Cerebellar nuclear complex (tissue), 1 donor: ENCODE measurements at regions not wholly inside any gene's neighbourhood (a gene's known extent, or its start where the extent isn't known, plus 50 kb on each side); places are given as distances from the start of the nearest gene placed in this dataset.

ENCODE experiments used
- DNase-seq, 2 experiments: peaks; one replicate each; lab custom pipeline; 2025; lab: John Stamatoyannopoulos, UW

GRCh38 chr2:122391726-122392125 lies 636.3 kb downstream of the TSN start:
- DNase-seq: no peak

DNA sequence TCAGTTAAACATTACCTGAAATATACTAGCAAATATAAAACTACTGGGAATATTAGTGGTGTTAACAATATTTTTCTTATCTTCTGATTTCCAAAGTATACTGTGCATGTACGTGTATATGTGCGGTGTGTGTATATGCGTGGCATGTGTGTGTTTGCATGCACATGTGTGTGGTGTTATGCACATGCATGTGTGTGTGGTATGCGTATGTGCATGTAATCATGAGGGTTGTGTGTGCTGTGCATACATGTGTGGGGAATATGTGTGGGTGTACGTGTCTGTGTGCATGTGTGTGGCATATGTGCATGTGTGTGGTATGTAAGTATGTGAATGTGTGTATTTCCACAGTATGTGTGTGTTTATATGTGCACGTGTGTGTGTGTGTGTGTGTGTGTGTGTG lies 640.2 kb downstream of the TSN start:
- DNase-seq: no peak

DNA sequence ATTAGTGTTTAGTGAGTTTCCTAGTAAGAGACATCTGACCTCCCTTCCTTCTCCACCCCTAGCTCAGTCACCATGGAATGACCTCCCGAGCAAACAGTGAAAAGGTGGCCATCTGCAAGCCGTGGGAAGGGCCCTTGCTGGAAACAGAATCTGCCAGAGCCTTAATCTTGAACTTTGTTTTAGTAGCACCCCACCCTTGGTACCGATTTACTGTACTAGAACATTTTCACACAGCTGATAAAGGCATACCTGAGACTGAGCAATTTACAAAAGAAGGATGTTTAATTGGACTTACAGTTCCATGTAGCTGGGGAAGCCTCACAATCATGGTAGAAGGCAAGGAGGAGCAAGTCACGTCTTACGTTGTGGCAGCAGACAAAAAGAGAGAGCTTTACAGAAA lies 655.8 kb downstream of the TSN start:
- no peak for DNase-seq

- no peak for DNase-seq
Observed at GRCh38 chr2:122412360-122412759, 656.9 kb downstream of the TSN start.

DNA sequence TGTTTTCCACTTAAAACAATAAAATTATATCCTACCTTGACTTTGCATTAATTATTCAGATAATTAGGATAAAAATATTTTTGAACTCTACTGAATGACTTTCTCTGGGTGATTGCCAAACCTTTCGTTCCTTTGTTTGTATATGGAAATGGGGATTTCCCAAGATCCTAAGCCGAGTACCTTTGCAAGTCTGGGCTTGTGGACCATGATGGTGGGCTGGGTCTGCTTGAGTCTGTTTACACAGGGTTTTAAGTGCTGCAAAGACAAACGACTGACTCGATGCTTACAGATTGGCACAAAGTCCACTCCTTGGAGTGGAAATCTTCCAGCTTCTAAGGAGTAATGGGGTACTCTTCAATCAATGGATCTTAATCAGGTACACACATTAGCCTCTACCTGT lies 659.5 kb downstream of the TSN start:
- DNase-seq: no peak

DNA sequence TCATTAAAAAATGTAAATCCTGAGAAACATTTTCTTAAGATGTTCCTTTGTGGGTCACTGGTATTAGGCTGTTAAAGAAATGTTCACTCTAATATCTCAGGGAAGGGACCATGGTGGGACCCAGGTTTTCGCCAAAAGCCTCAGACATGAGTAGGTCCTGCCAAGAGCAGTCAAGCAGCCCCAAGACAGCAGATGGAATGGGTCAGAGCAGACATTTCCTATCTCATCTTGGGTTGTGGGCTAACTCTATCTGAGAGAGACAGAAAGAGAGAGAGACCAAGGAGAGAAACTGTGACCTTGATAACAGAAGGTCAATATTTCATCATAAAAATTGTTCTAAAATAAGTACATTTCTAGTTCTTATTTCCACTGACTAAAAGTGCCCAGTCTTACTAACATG lies 661.7 kb downstream of the TSN start:
- DNase-seq: no peak

DNA sequence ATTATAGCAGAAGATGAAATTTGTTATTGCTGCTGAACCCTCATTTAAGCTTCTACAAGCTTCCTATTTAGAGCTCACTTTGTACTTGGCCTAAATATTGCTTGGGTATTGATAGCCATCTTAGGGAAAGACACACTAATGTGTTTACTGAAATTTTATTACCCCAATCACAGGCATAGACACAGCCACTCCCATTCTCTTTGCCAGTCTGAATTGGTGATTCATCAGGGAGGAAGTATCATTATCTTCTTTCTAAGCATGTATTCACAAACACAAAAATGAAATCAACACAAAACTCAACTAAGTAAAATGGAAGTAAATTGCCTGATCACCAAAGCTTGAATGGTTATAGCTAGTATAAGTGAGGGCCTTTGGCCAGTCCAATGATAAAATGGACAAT lies 666.3 kb downstream of the TSN start:
- no peak for DNase-seq

- no peak for DNase-seq
Observed at GRCh38 chr2:122422384-122422991, 667.0 kb downstream of the TSN start.

DNA sequence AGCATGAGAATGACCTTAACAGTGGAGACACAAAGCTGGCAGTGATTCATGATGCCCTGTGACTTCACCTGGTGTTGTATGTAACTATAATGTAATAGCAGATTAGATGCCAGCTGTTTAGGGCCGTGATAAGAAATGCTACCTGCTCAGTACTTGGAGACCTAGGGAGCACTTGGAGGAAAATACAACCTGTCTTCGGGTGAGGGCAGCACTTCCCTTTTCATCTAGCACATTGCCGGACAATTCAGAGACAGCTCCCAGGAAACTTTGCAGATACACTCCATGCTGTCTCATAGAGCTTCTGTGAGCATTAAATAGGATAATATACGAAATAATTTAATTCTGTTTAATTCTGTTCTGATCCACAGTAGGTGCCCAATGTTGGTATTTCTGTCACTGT lies 668.5 kb downstream of the TSN start:
- DNase-seq: no peak

GRCh38 chr2:122433123-122433754 lies 677.8 kb downstream of the TSN start:
- DNase-seq: no peak

GRCh38 chr2:122445003-122445402 lies 689.6 kb downstream of the TSN start:
- DNase-seq: no peak

DNA sequence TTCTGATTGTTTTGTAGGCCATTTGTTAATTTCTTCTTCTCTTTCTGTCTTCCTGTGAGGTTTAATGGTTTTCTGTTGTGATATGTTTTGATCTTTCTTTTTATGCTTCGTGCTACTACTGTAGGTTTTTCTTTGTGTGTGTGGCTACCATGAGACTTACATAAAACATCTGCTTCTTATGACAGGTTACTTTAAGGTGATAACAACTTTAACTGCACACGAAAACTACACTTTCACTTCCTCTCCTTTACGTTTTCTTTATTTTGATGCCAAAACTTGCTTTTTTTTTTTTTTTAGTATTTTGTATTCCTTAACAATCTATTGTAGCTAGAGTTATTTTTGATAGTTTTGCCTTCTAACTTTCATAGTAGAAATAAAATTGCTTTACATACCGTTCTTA lies 691.3 kb downstream of the TSN start:
- no peak for DNase-seq

DNA sequence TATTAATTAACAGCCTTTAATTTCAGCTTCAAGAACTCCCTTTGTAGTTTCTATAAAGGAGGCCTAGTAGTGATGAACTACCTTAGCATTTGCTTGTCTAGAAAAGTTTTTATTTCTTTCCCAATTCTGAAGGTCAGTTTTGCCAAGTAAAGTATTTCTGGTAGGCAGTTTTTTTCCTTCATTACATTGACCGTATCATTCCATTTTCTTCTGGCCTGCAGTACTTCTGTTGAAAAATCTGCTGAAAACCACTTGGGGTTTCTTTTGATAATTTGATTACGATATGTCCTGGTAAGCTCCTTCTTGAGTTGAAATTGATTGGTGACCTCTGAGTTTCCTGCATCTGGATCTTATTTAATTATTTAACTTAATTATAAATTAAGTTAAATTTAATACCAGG lies 691.8 kb downstream of the TSN start:
- no peak for DNase-seq

DNA sequence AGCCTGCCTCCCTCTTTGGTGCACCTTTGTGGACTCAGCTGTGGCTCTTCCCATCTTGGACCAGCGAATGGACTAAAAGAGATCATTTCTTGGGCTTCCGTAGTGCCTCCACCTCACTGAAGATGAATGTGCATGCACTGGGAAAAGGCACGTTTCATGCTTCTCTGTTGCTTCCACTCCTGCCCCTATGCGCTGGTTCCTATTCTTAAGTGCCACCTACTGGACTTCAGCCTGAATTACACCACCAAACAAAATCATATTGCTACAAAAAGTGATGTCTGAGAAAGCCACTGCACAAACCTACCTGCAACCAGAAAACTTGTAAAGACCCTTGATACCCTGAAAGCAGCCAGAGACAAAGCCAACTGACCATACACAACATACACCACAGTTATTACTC lies 695.6 kb downstream of the TSN start:
- DNase-seq: no peak

- DNase-seq: no peak
Observed at GRCh38 chr2:122451697-122452096, 696.2 kb downstream of the TSN start.

DNA sequence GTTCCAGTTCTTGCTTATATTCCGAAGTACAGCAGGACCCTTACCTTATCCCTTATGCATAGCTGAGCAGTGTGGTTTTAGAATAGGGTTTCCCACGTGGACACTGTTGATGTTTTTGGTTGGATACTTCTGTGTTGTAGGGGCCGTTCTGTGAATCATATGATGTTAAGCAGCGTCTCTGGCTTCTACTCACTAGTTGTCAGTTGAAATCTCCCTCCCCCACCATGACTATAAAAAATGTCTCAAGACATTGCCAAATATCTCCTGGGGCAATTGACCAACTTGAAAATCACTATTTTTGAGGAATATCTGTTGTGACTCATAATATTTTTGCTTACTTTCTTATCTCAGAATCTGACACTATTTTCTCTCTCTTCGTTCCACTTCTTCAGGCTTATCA lies 713.7 kb downstream of the TSN start:
- no peak for DNase-seq

DNA sequence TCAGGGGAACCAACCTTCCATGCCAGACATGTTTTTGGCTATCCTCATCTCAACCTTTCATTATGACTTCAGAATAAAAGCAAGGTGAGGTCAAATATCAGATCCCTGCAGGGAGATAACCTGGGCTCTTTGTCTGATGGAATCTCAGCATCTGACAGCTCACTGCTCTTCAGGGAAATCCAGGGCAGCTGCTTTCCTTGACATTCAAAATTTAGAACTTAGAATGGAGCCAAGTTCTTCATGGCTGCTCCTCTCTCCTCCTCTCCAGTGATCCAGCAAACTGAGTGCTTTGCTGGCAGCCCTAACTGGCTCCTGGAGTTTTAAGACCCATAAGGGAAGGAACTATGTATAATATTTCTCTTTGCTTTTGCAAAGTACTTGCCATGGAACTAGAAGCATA lies 716.3 kb downstream of the TSN start:
- DNase-seq: no peak

DNA sequence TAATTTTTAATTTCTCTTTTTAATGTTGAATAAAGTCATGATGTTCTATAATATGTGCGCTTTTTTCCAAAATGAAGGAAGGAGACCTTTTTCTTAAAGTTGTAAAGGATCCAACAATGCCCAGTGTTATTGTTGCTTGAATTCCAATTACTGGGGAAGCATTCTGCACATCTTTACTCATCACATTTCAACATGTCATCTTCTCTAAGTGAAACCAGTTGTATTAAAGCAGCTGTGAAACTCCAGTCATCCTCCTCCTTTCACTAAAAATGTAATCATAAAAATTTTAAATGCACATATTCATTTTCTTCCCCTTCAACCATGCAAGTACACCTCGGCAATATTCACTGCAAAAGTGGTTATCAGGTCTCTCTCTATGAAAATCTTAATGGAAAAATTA lies 722.7 kb downstream of the TSN start:
- DNase-seq: no peak

DNA sequence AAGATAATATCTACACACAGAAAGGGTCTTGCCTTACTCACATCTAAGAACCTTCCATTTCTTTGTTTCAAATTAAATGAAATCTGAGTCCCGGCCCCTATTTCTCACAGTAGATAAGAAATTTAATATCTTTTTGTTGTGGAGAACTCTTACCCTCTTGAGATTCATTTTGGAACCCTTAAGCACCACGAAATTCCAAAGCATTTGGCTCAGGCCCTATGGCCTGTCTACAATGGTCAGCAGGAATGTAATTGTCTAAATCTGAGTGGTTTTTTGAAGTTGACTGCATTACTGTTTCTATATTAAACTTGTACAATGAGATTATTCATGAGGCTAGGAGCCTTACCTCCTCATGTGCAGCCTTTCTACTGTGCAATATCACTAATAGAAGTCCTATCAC lies 723.3 kb downstream of the TSN start:
- DNase-seq: no peak

GRCh38 chr2:122480501-122481243 lies 725.2 kb downstream of the TSN start:
- DNase-seq: peak; percentile 17 to 43

- no peak for DNase-seq
Observed at GRCh38 chr2:122481244-122481622, 725.8 kb downstream of the TSN start.

- DNase-seq: no peak
Observed at GRCh38 chr2:122481717-122482116, 726.3 kb downstream of the TSN start.

DNA sequence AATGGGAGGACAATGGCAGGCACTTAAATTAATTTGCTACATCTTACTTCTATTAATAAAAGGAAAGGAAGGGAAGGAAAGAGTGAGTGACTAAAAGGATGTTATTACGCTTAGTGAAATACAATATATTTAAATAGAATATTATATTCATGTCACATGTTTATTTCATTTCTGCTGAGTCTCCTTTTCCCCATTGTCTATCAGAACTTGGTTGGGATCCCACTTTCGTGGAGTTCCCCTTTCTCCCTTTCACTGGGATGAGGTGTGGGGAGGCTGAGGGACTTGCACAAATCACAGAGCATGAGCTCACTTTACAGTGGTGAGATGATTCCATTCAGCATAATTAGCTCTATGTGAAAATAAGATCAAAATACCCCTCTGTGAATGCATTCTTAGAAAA lies 730.6 kb downstream of the TSN start:
- no peak for DNase-seq
